ENCODE measurements at regions not wholly inside any gene's neighbourhood (a gene's known extent, or its start where the extent isn't known, plus 50 kb on each side); places are given as distances from the start of the nearest gene placed in this dataset.
A peak's percentile ranks its signal among the peaks of the same experiment; 100 is the strongest.

GRCh38 chr14:87630846-87631245 is 362.1 kb downstream of the GALC start:
- no peak overlapping the region for H3K27ac ChIP-seq
- no peaks in the 10 kb centered on the region for H3K9me3 ChIP-seq

GRCh38 chr14:87629788-87630187 is 363.2 kb downstream of the GALC start:
- Histone ChIP-seq H3K36me3 (no peaks in the 10 kb centered on the region), H3K9me3 (no peaks in the 10 kb centered on the region), H3K4me1 (peaks cover 0 to 5% of the 10 kb centered on the region in 2 donors), H3K4me3 (no peak overlapping the region), H3K27ac (no peak overlapping the region), H3K27me3 (no peaks in the 10 kb centered on the region)
- TF ChIP-seq POLR2AphosphoS5 (IDR thresholded peaks at IDR 0.05) = no peak
- no peak for TF ChIP-seq POLR2A (IDR thresholded peaks at IDR 0.05)
- TF ChIP-seq, protein P1, sequence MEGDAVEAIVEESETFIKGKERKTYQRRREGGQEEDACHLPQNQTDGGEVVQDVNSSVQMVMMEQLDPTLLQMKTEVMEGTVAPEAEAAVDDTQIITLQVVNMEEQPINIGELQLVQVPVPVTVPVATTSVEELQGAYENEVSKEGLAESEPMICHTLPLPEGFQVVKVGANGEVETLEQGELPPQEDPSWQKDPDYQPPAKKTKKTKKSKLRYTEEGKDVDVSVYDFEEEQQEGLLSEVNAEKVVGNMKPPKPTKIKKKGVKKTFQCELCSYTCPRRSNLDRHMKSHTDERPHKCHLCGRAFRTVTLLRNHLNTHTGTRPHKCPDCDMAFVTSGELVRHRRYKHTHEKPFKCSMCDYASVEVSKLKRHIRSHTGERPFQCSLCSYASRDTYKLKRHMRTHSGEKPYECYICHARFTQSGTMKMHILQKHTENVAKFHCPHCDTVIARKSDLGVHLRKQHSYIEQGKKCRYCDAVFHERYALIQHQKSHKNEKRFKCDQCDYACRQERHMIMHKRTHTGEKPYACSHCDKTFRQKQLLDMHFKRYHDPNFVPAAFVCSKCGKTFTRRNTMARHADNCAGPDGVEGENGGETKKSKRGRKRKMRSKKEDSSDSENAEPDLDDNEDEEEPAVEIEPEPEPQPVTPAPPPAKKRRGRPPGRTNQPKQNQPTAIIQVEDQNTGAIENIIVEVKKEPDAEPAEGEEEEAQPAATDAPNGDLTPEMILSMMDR (IDR thresholded peaks at IDR 0.05) = no peak
- intact Hi-C loops (cut with DNase I; ENCODE audit: low total_unique reads) = no loop called here
- no peak for DNase-seq (ENCODE audit: low spot score in 2 of 2)

More at GRCh38 chr14:87630846-87631245, 362.1 kb downstream of the GALC start:
- H3K4me3 ChIP-seq = no peak overlapping the region
- TF ChIP-seq POLR2A (IDR thresholded peaks at IDR 0.05) = no peak
- TF ChIP-seq, protein P1 (IDR thresholded peaks at IDR 0.05) = no peak
- no peak for TF ChIP-seq POLR2AphosphoS5 (IDR thresholded peaks at IDR 0.05)
- no peaks in the 10 kb centered on the region for H3K27me3 ChIP-seq
- H3K4me1 ChIP-seq = peaks cover 0 to 5% of the 10 kb centered on the region in 2 donors
- H3K36me3 ChIP-seq = no peaks in the 10 kb centered on the region
- intact Hi-C loops (cut with DNase I; ENCODE audit: low total_unique reads) = no loop called here
- DNase-seq (ENCODE audit: low spot score in 2 of 2) = no peak

- H3K36me3 ChIP-seq = no peaks in the 10 kb centered on the region
- no peak overlapping the region for H3K4me3 ChIP-seq
- H3K27ac ChIP-seq = no peak overlapping the region
- H3K4me1 ChIP-seq = peaks cover 0 to 5% of the 10 kb centered on the region in 2 donors
- no peaks in the 10 kb centered on the region for H3K27me3 ChIP-seq
- TF ChIP-seq POLR2A (IDR thresholded peaks at IDR 0.05) (no peak), POLR2AphosphoS5 (IDR thresholded peaks at IDR 0.05) (no peak)
- TF ChIP-seq, protein P1 (IDR thresholded peaks at IDR 0.05) = no peak
- peaks cover 0 to 3% of the 10 kb centered on the region in 2 donors for H3K9me3 ChIP-seq
- DNase-seq (ENCODE audit: low spot score in 2 of 2) = no peak
- intact Hi-C loops (cut with DNase I; ENCODE audit: low total_unique reads) = no loop called here
These were observed 364.2 kb downstream of the GALC start for GRCh38 chr14:87628780-87629179.

GRCh38 chr14:87628129-87628528 is 364.9 kb downstream of the GALC start:
- TF ChIP-seq POLR2A (IDR thresholded peaks at IDR 0.05) = no peak
- TF ChIP-seq POLR2AphosphoS5 (IDR thresholded peaks at IDR 0.05) = no peak
- TF ChIP-seq, protein P1 (IDR thresholded peaks at IDR 0.05) = no peak
- H3K27ac ChIP-seq = no peak overlapping the region
- H3K27me3 ChIP-seq = no peaks in the 10 kb centered on the region
- DNase-seq (ENCODE audit: low spot score in 2 of 2) = peak in 1 of 2 donors; percentile 45
- no peaks in the 10 kb centered on the region for H3K36me3 ChIP-seq
- intact Hi-C loops (cut with DNase I; ENCODE audit: low total_unique reads) = no loop called here
- no peak overlapping the region for H3K4me3 ChIP-seq
- peaks cover 0 to 5% of the 10 kb centered on the region in 2 donors for H3K4me1 ChIP-seq
- peaks cover 0 to 7% of the 10 kb centered on the region in 2 donors for H3K9me3 ChIP-seq

DNA sequence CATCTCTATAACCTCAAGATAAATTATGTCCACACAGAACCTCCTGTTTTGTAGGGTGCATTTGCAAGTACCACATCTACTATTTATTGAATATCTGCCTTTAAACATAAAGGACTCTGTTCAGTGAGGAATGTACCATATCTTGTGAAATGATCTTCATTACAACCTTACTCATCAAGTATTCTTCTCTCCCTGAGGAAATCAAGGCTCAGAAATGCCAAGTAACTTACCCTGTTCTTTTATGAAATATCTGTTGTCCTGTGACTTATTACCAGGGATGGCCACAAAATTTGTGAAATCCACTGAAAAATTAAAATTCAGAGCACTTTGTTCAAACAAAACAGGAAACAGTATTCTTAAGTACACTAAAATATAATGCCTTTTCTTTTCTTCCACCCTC is 366.7 kb downstream of the GALC start:
- TF ChIP-seq POLR2AphosphoS5 (IDR thresholded peaks at IDR 0.05) (no peak), POLR2A (IDR thresholded peaks at IDR 0.05) (no peak)
- TF ChIP-seq, protein P1 (IDR thresholded peaks at IDR 0.05) = no peak
- Histone ChIP-seq H3K27ac (no peak overlapping the region), H3K9me3 (peaks cover 14 to 18% of the 10 kb centered on the region in 2 donors), H3K36me3 (no peaks in the 10 kb centered on the region), H3K4me3 (no peak overlapping the region), H3K4me1 (peaks cover 0 to 5% of the 10 kb centered on the region in 2 donors), H3K27me3 (no peaks in the 10 kb centered on the region)
- intact Hi-C loops (cut with DNase I; ENCODE audit: low total_unique reads) = no loop called here
- no peak for DNase-seq (ENCODE audit: low spot score in 2 of 2)

All from breast epithelium (tissue), 4 donors.